Right lobe of liver (tissue), 4 donors: ENCODE measurements at regions not wholly inside any gene's neighbourhood (a gene's known extent, or its start where the extent isn't known, plus 50 kb on each side); places are given as distances from the start of the nearest gene placed in this dataset.

ENCODE experiments used
- POLR2A ChIP-seq: fragments of 450-650 bp; IDR thresholded peaks from one replicate; pipeline ENCODE4 v1.6.1; 2017; ENCODE audit warnings: antibody characterized with exemption, mild to moderate bottlenecking
- TF ChIP-seq, protein P1 (sequence below), 4 donors: fragments of 200-600 bp in 3 of 4; fragments of 450-650 bp in 1 of 4; IDR thresholded peaks; one replicate each; pipeline versions ENCODE4 v1.5.1 to v1.8.0; 2016 to 2022; ENCODE audit warnings: antibody characterized with exemption in 4 of 4, mild to moderate bottlenecking in 2 of 4
- donor health status: DM: no; HTN: no; CAD: no.
- donor health status: DM: no; HTN: no; CAD: no.
- donor health status: DM: no; HTN: yes; CAD: no.

DNA sequence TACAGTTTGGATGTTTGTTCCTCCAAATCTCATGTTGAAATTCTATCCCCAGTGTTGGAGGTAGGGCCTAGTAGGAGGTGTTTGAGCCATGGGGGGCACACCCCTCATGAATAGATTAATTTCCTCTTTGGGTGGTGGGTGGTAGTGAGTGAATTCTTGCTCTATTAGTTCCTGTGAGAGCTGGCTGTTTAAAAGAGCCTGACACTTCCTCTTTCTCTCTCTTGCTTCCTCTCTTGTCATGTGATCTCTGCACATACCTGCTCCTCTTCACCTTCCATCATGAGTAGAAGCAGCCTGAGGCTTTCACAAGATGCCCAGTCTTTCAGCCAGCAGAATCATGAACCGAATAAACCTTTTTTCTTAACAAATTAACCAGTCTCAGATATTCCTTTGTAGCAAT, 340.2 kb upstream of the CHD6 start:
- TF ChIP-seq, protein P1, sequence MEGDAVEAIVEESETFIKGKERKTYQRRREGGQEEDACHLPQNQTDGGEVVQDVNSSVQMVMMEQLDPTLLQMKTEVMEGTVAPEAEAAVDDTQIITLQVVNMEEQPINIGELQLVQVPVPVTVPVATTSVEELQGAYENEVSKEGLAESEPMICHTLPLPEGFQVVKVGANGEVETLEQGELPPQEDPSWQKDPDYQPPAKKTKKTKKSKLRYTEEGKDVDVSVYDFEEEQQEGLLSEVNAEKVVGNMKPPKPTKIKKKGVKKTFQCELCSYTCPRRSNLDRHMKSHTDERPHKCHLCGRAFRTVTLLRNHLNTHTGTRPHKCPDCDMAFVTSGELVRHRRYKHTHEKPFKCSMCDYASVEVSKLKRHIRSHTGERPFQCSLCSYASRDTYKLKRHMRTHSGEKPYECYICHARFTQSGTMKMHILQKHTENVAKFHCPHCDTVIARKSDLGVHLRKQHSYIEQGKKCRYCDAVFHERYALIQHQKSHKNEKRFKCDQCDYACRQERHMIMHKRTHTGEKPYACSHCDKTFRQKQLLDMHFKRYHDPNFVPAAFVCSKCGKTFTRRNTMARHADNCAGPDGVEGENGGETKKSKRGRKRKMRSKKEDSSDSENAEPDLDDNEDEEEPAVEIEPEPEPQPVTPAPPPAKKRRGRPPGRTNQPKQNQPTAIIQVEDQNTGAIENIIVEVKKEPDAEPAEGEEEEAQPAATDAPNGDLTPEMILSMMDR (IDR thresholded peaks at IDR 0.05): no peak
- TF ChIP-seq POLR2A: no peak
